ENCODE measurements at regions not wholly inside any gene's neighbourhood (a gene's known extent, or its start where the extent isn't known, plus 50 kb on each side); places are given as distances from the start of the nearest gene placed in this dataset.
"Not testable (repeated sequence)": the region's sequence is repeated elsewhere in the genome, so short reads cannot be mapped to it uniquely, and the experiment has no call there.

GRCh38 chr10:29227201-29227600 lies 61.7 kb upstream of the LYZL1 start:
- DNase-seq (ENCODE audit: low spot score): no peak
- no peak overlapping the region for H3K27ac ChIP-seq
- no peak for TF ChIP-seq CTCF (conservative IDR thresholded peaks at IDR 0.05; ENCODE audit: low read depth)
- ChIA-PET CTCF (no interaction called here), POLR2A (ENCODE audit: low non-redundant PET) (no interaction called here)

GRCh38 chr10:29228562-29228961 lies 60.3 kb upstream of the LYZL1 start:
- ChIA-PET POLR2A (ENCODE audit: low non-redundant PET) (no interaction called here), CTCF (no interaction called here)
- DNase-seq (ENCODE audit: low spot score): no peak
- no peak for TF ChIP-seq CTCF (conservative IDR thresholded peaks at IDR 0.05; ENCODE audit: low read depth)
- H3K27ac ChIP-seq: no peak overlapping the region

DNA sequence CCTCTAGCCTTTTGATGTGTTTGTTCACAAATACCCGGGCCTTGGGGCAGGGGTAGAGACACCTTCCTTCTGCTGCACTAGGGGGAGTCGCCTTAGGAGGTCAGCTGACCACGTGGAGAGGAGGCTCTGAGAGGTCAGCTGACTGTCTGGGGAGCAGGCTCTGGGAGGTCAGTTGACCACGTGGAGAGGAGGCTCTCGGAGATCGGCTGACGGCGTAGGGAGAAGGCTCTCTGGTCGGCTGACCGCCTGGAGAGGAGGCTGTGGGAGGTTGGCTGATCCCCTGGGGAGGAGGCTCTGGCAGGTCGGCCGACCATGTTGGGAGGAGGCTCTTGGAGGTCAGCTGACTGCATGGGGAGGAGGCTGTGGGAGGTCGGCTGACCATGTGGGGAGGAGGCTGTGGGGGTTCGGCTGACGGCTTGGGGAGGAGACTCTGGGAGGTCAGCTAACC lies 59.6 kb upstream of the LYZL1 start:
- ChIA-PET CTCF (no interaction called here), POLR2A (ENCODE audit: low non-redundant PET) (no interaction called here)
- DNase-seq (ENCODE audit: low spot score): no peak
- no peak for TF ChIP-seq CTCF (conservative IDR thresholded peaks at IDR 0.05; ENCODE audit: low read depth)
- no peak overlapping the region for H3K27ac ChIP-seq

- DNase-seq (ENCODE audit: low spot score); CTCF ChIA-PET; H3K27ac ChIP-seq; POLR2A ChIA-PET (ENCODE audit: low non-redundant PET): not testable (repeated sequence)
These were observed 52.0 kb upstream of the LYZL1 start for GRCh38 chr10:29236910-29237309.

- no peak for DNase-seq (ENCODE audit: low spot score)
- no peak for TF ChIP-seq CTCF (conservative IDR thresholded peaks at IDR 0.05; ENCODE audit: low read depth)
- H3K27ac ChIP-seq: no peak overlapping the region
- CTCF ChIA-PET: no interaction called here
- POLR2A ChIA-PET (ENCODE audit: low non-redundant PET): no interaction called here
These were observed 51.1 kb upstream of the LYZL1 start for GRCh38 chr10:29237786-29238185.

- TF ChIP-seq CTCF (conservative IDR thresholded peaks at IDR 0.05; ENCODE audit: low read depth): no peak
- CTCF ChIA-PET: no interaction called here
- DNase-seq (ENCODE audit: low spot score): no peak
- H3K27ac ChIP-seq: no peak overlapping the region
- POLR2A ChIA-PET (ENCODE audit: low non-redundant PET): no interaction called here
These were observed 50.2 kb upstream of the LYZL1 start for GRCh38 chr10:29238523-29239135.
